GM03348 (cell line): ENCODE measurements at regions not wholly inside any gene's neighbourhood (a gene's known extent, or its start where the extent isn't known, plus 50 kb on each side); places are given as distances from the start of the nearest gene placed in this dataset.

Source experiments
- DNase-seq: peaks from one replicate; pipeline ENCODE4 v3.0.0; 2012; ENCODE audit warnings: low spot score

- no peak for DNase-seq
Measured at GRCh38 chr14:97873291-97873690, 1076.1 kb downstream of the VRK1 start.

GRCh38 chr14:97874394-97874793 is 1077.2 kb downstream of the VRK1 start:
- no peak for DNase-seq

GRCh38 chr14:97878206-97878605 is 1081.0 kb downstream of the VRK1 start:
- no peak for DNase-seq

- no peak for DNase-seq
Measured at GRCh38 chr14:97878727-97879126, 1081.5 kb downstream of the VRK1 start.

- DNase-seq = no peak
Measured at GRCh38 chr14:97887690-97888089, 1090.5 kb downstream of the VRK1 start.

- DNase-seq = no peak
Measured at GRCh38 chr14:97888331-97888730, 1091.1 kb downstream of the VRK1 start.

GRCh38 chr14:97891515-97891914 is 1094.3 kb downstream of the VRK1 start:
- DNase-seq = no peak

- DNase-seq = no peak
Measured at GRCh38 chr14:97894552-97894951, 1097.4 kb downstream of the VRK1 start.

GRCh38 chr14:97900196-97900854 is 1103.1 kb downstream of the VRK1 start:
- no peak for DNase-seq

GRCh38 chr14:97902630-97903029 is 1105.4 kb downstream of the VRK1 start:
- no peak for DNase-seq

GRCh38 chr14:97903821-97904220 is 1106.6 kb downstream of the VRK1 start:
- no peak for DNase-seq

GRCh38 chr14:97912217-97912616 is 1115.0 kb downstream of the VRK1 start:
- DNase-seq = no peak

- no peak for DNase-seq
Measured at GRCh38 chr14:97916100-97916499, 1118.9 kb downstream of the VRK1 start.

GRCh38 chr14:97916669-97917568 is 1119.7 kb downstream of the VRK1 start:
- DNase-seq = no peak

- no peak for DNase-seq
Measured at GRCh38 chr14:97920201-97920600, 1123.0 kb downstream of the VRK1 start.

- DNase-seq = no peak
Measured at GRCh38 chr14:97921296-97921695, 1124.1 kb downstream of the VRK1 start.

- no peak for DNase-seq
Measured at GRCh38 chr14:97924922-97925613, 1127.9 kb downstream of the VRK1 start.

GRCh38 chr14:97930166-97930565 is 1133.0 kb downstream of the VRK1 start:
- no peak for DNase-seq

GRCh38 chr14:97931273-97931672 is 1134.1 kb downstream of the VRK1 start:
- no peak for DNase-seq

GRCh38 chr14:97942921-97943320 is 1145.7 kb downstream of the VRK1 start:
- DNase-seq = no peak

GRCh38 chr14:97943619-97944018 is 1146.4 kb downstream of the VRK1 start:
- DNase-seq = no peak

GRCh38 chr14:97944380-97944779 is 1147.2 kb downstream of the VRK1 start:
- DNase-seq = no peak

GRCh38 chr14:97945631-97946030 is 1148.4 kb downstream of the VRK1 start:
- no peak for DNase-seq
